ENCODE measurements at regions not wholly inside any gene's neighbourhood (a gene's known extent, or its start where the extent isn't known, plus 50 kb on each side); places are given as distances from the start of the nearest gene placed in this dataset.

DNA sequence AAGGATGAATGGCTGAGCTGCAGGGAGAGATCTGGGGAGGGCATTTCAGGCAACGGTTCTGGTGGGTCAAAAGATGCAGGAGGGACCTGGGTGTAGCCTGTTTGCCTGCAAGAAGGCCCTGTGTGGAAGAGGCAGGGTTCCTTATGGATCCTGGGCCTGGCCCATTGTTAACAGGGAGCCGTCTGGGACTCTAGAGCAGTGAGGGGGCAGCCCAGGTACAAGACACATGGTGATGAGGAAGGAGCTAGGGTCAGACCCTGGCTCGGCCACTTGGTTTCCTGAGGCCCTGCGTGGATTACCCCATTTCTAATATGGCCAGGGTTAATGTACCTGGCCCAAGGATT is 124.9 kb downstream of the GLI2 start:
- no peaks in the 10 kb centered on the region for H3K4me1 ChIP-seq (ENCODE audit: insufficient read depth, low read length, poor library complexity, severe bottlenecking)
- no peaks in the 10 kb centered on the region for H3F3A ChIP-seq (ENCODE audit: low read depth)
- H3K36me3 ChIP-seq (ENCODE audit: insufficient read depth, low read length), result no peaks in the 10 kb centered on the region
- no peaks in the 10 kb centered on the region for H3K79me2 ChIP-seq (ENCODE audit: insufficient read depth, low read length)
- TF ChIP-seq EZH2phosphoT487 (IDR thresholded peaks at IDR 0.05; ENCODE audit: borderline replicate concordance), result no peak
- TF ChIP-seq, protein P1, sequence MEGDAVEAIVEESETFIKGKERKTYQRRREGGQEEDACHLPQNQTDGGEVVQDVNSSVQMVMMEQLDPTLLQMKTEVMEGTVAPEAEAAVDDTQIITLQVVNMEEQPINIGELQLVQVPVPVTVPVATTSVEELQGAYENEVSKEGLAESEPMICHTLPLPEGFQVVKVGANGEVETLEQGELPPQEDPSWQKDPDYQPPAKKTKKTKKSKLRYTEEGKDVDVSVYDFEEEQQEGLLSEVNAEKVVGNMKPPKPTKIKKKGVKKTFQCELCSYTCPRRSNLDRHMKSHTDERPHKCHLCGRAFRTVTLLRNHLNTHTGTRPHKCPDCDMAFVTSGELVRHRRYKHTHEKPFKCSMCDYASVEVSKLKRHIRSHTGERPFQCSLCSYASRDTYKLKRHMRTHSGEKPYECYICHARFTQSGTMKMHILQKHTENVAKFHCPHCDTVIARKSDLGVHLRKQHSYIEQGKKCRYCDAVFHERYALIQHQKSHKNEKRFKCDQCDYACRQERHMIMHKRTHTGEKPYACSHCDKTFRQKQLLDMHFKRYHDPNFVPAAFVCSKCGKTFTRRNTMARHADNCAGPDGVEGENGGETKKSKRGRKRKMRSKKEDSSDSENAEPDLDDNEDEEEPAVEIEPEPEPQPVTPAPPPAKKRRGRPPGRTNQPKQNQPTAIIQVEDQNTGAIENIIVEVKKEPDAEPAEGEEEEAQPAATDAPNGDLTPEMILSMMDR (conservative IDR thresholded peaks at IDR 0.05; ENCODE audit: low read length), result no peak
- no peak overlapping the region for H3K9ac ChIP-seq (ENCODE audit: low read depth, low read length, poor library complexity, severe bottlenecking)
- no peak overlapping the region for H2AFZ ChIP-seq (ENCODE audit: low read length)
- H3K27me3 ChIP-seq (ENCODE audit: insufficient read depth, low read length, poor library complexity, severe bottlenecking), result no peaks in the 10 kb centered on the region
- no peaks in the 10 kb centered on the region for H4K20me1 ChIP-seq (ENCODE audit: insufficient read depth, low read length, poor library complexity, severe bottlenecking)
- H3K9me2 ChIP-seq (replicated peaks; ENCODE audit: low read depth, low read length), result no peaks in the 10 kb centered on the region
- no peaks in the 10 kb centered on the region for H3K9me3 ChIP-seq (ENCODE audit: insufficient read depth, low read depth, low read length)
- H3K4me3 ChIP-seq (ENCODE audit: low read length, poor library complexity, severe bottlenecking), result no peak overlapping the region
- no peak overlapping the region for H3K4me2 ChIP-seq (ENCODE audit: low read depth, low read length, poor library complexity, severe bottlenecking)

DNA sequence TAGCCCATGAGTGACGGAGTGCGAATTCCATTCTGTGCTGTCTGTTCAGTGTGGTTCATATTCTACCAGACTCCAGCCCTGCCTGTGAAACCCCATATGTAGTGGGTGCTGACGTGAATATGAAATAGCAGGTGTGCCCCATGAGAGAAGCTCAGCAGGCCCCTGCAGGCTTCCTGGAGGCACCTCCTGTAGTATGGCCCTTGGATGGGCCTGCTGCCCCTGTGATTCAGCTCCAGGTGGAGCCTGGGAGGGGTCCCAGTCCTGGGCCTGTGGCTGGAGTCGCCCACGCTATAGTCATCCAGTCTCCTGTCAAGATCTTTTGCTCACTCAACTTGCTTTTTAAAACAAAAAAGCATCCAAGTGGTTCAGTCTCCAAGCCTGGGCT is 125.5 kb downstream of the GLI2 start:
- H4K20me1 ChIP-seq (ENCODE audit: insufficient read depth, low read length, poor library complexity, severe bottlenecking), result no peaks in the 10 kb centered on the region
- no peaks in the 10 kb centered on the region for H3K27me3 ChIP-seq (ENCODE audit: insufficient read depth, low read length, poor library complexity, severe bottlenecking)
- H3K9ac ChIP-seq (ENCODE audit: low read depth, low read length, poor library complexity, severe bottlenecking), result no peak overlapping the region
- no peak overlapping the region for H3K4me2 ChIP-seq (ENCODE audit: low read depth, low read length, poor library complexity, severe bottlenecking)
- no peak overlapping the region for H2AFZ ChIP-seq (ENCODE audit: low read length)
- no peaks in the 10 kb centered on the region for H3K79me2 ChIP-seq (ENCODE audit: insufficient read depth, low read length)
- H3K9me2 ChIP-seq (replicated peaks; ENCODE audit: low read depth, low read length), result no peaks in the 10 kb centered on the region
- H3K4me3 ChIP-seq (ENCODE audit: low read length, poor library complexity, severe bottlenecking), result no peak overlapping the region
- no peaks in the 10 kb centered on the region for H3K4me1 ChIP-seq (ENCODE audit: insufficient read depth, low read length, poor library complexity, severe bottlenecking)
- H3K9me3 ChIP-seq (ENCODE audit: insufficient read depth, low read depth, low read length), result no peaks in the 10 kb centered on the region
- H3F3A ChIP-seq (ENCODE audit: low read depth), result no peaks in the 10 kb centered on the region
- TF ChIP-seq EZH2phosphoT487 (IDR thresholded peaks at IDR 0.05; ENCODE audit: borderline replicate concordance), result no peak
- TF ChIP-seq, protein P1 (conservative IDR thresholded peaks at IDR 0.05; ENCODE audit: low read length), result no peak
- no peaks in the 10 kb centered on the region for H3K36me3 ChIP-seq (ENCODE audit: insufficient read depth, low read length)

DNA sequence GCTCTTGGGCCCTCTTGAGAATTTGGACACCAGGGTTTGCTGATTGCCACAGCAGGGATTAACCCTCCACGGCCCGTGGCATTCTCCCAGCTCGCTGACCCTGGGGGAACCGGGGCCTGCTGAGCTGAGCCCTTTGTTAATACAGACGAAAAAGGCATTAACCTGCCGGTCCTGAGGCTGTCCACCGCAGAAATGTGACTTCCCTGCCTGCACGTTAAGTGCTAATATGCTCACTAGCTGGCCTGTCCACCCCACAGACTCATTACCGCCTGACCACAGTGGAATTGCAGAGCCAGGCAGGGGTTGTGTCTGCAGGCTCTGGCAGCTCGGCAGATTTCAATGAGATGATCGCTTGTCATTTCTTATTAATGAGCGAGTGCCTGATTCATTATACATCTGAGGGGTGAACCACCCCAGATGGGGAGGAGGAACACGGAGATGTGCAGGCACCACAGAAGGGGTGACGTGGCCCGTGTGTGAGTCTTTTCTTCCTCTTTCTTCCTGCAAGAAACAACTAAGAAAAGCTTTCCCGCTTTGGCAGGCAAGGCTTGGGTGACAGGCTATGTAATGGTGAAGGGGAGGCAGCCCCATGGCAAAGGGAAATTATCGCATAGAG is 126.0 kb downstream of the GLI2 start:
- H3F3A ChIP-seq (ENCODE audit: low read depth), result no peaks in the 10 kb centered on the region
- no peak overlapping the region for H3K9ac ChIP-seq (ENCODE audit: low read depth, low read length, poor library complexity, severe bottlenecking)
- H2AFZ ChIP-seq (ENCODE audit: low read length), result no peak overlapping the region
- H3K4me3 ChIP-seq (ENCODE audit: low read length, poor library complexity, severe bottlenecking), result no peak overlapping the region
- no peak overlapping the region for H3K4me2 ChIP-seq (ENCODE audit: low read depth, low read length, poor library complexity, severe bottlenecking)
- H3K27me3 ChIP-seq (ENCODE audit: insufficient read depth, low read length, poor library complexity, severe bottlenecking), result no peaks in the 10 kb centered on the region
- H3K9me3 ChIP-seq (ENCODE audit: insufficient read depth, low read depth, low read length), result no peaks in the 10 kb centered on the region
- no peaks in the 10 kb centered on the region for H4K20me1 ChIP-seq (ENCODE audit: insufficient read depth, low read length, poor library complexity, severe bottlenecking)
- H3K79me2 ChIP-seq (ENCODE audit: insufficient read depth, low read length), result no peaks in the 10 kb centered on the region
- no peaks in the 10 kb centered on the region for H3K4me1 ChIP-seq (ENCODE audit: insufficient read depth, low read length, poor library complexity, severe bottlenecking)
- no peaks in the 10 kb centered on the region for H3K9me2 ChIP-seq (replicated peaks; ENCODE audit: low read depth, low read length)
- H3K36me3 ChIP-seq (ENCODE audit: insufficient read depth, low read length), result no peaks in the 10 kb centered on the region
- TF ChIP-seq EZH2phosphoT487 (IDR thresholded peaks at IDR 0.05; ENCODE audit: borderline replicate concordance), result no peak
- TF ChIP-seq, protein P1 (conservative IDR thresholded peaks at IDR 0.05; ENCODE audit: low read length), result no peak
